BE2C (cell line): ENCODE measurements at regions not wholly inside any gene's neighbourhood (a gene's known extent, or its start where the extent isn't known, plus 50 kb on each side); places are given as distances from the start of the nearest gene placed in this dataset.

Source experiments
- DNase-seq: peaks from one replicate; pipeline ENCODE4 v3.0.0-alpha.2; 2020
- H3K27me3 ChIP-seq: fragments of 250-450 bp; sonication (Bioruptor Pico); 2 replicates; pipeline ENCODE4 v1.5.1; 2020; ENCODE audit warnings: mild to moderate bottlenecking
- H3K36me3 ChIP-seq: fragments of 250-450 bp; sonication (Bioruptor Pico); 2 replicates; pipeline ENCODE4 v1.5.1; 2020; ENCODE audit warnings: mild to moderate bottlenecking
- H3K4me1 ChIP-seq: fragments of 250-450 bp; sonication (Bioruptor Pico); 2 replicates; pipeline ENCODE4 v1.5.1; 2020
- H3K4me3 ChIP-seq: 2 replicates; pipeline ENCODE4 v1.5.1; 2011; ENCODE audit warnings: low read depth, low read length
- H3K9me3 ChIP-seq: fragments of 250-450 bp; sonication (Bioruptor Pico); 2 replicates; pipeline ENCODE4 v1.5.1; 2020
- TF ChIP-seq, protein P1 (sequence below): IDR thresholded peaks from 2 replicates; pipeline ENCODE4 v1.5.1; 2012; ENCODE audit warnings: mild to moderate bottlenecking, low read depth, low read length

DNA sequence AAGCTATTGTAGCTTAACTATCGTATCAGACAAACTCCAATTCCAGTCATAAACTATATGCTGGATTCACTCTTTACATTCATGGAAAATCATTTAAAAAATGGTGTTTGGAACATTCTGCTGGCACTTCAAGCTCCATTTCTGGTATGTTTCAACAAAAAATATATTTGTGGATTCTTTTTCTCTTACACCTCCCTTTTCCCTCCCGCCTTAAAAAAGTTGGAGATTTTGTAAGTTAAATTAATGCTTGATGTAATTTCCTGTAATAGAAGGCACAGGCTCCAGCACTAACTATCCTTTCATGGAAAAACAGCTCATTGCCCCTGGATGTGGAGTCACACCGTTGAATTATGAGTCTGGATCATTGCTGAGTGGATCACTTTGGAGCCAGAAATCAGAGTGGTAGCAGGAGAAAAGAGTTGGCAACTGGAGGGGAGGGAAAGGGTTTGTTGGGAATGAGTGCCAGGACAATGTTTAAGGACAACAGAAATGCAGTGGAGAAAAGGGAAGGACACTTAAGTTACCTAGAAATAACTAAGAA is 102.8 kb downstream of the ICOS start:
- Histone ChIP-seq H3K4me1 (no peaks in the 10 kb centered on the region), H3K9me3 (no peaks in the 10 kb centered on the region), H3K27me3 (no peaks in the 10 kb centered on the region), H3K36me3 (no peaks in the 10 kb centered on the region), H3K4me3 (no peak overlapping the region)
- TF ChIP-seq, protein P1, sequence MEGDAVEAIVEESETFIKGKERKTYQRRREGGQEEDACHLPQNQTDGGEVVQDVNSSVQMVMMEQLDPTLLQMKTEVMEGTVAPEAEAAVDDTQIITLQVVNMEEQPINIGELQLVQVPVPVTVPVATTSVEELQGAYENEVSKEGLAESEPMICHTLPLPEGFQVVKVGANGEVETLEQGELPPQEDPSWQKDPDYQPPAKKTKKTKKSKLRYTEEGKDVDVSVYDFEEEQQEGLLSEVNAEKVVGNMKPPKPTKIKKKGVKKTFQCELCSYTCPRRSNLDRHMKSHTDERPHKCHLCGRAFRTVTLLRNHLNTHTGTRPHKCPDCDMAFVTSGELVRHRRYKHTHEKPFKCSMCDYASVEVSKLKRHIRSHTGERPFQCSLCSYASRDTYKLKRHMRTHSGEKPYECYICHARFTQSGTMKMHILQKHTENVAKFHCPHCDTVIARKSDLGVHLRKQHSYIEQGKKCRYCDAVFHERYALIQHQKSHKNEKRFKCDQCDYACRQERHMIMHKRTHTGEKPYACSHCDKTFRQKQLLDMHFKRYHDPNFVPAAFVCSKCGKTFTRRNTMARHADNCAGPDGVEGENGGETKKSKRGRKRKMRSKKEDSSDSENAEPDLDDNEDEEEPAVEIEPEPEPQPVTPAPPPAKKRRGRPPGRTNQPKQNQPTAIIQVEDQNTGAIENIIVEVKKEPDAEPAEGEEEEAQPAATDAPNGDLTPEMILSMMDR: no peak
- DNase-seq: no peak

DNA sequence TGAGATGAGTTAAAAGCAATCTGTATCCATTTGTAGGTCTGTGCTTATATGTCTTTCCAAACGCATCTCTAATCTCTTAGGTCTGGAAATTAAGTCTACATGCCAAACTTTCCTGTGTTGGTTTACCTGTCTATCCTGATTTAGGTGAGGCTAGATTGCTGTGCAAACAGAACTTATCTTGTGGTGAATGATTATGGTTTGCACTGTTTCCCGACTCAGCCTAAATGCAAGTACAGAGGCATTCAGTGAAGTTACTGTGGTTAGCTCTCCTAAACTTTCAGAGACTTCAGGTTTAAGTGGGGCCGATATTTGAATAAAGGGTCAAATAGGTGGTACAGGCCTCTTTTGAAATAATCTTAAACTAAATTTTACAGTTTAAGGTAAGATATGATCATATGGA is 103.5 kb downstream of the ICOS start:
- Histone ChIP-seq H3K4me3 (no peak overlapping the region), H3K36me3 (no peaks in the 10 kb centered on the region), H3K27me3 (no peaks in the 10 kb centered on the region), H3K9me3 (no peaks in the 10 kb centered on the region), H3K4me1 (no peaks in the 10 kb centered on the region)
- TF ChIP-seq, protein P1: no peak
- no peak for DNase-seq

DNA sequence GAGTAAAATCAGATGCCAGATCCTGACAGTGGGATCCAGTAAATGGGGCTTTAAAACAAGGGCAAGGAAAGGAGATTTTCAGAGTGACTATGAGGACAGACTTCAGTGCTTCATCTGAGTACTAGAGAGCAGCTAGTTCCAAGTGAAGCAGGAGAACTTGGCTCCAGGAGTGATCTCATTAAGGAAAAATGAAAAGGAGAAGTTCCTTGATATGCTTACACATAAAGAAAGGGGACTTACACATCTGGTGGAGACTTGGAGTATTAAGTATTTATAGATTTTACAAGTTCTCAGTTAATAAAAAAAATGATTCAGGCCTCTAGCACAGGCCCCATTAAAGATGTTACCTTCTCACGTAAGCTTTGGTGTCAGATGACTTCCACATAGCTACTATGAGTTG is 105.8 kb downstream of the ICOS start:
- no peak overlapping the region for H3K4me3 ChIP-seq
- TF ChIP-seq, protein P1: no peak

DNA sequence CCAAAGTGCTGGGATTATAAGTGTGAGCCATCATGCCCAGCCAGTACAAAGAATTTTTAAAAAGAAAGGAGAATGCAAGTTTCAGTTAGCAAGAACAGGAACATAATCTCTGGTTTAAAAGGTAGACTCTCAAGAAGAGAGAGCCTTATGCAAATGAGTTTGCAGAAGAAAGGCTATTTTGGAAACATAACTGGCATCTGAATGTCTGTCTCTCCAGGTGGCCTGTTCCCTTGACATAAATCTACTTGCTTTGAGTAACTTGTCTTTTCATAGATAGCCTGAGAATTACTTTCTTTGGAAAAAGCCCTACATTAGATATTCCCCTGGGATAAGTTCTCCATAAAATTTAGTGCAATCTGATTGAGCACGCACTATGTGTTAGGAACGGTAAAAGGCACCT is 109.6 kb downstream of the ICOS start:
- no peaks in the 10 kb centered on the region for H3K4me1 ChIP-seq
- DNase-seq: no peak
- H3K9me3 ChIP-seq: no peaks in the 10 kb centered on the region
- no peak overlapping the region for H3K4me3 ChIP-seq
- H3K27me3 ChIP-seq: no peaks in the 10 kb centered on the region
- no peaks in the 10 kb centered on the region for H3K36me3 ChIP-seq
- TF ChIP-seq, protein P1: no peak

More for the DNA sequence above, 105.8 kb downstream of the ICOS start:
- DNase-seq: no peak
- H3K4me1 ChIP-seq: no peaks in the 10 kb centered on the region
- H3K36me3 ChIP-seq: no peaks in the 10 kb centered on the region
- no peaks in the 10 kb centered on the region for H3K9me3 ChIP-seq
- H3K27me3 ChIP-seq: no peaks in the 10 kb centered on the region

DNA sequence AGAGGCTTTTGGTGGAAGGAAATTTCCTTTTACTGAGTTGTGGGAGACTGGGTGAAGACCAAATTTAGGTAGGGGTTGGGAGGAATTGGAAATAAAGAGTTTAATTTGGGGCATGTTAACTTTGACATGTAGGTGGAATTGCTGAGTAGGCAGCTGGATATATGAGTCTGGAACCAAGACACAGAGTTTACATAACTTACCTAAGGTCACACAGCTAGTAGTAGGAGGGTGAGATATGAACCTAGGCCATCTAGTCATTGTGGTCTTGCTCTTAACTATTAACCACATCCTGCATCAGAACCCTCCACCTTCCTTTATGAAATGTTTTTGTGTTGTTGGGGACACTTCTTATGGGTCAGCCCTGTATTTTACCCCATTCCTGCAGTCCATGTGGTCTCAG is 113.1 kb downstream of the ICOS start:
- Histone ChIP-seq H3K4me3 (no peak overlapping the region), H3K36me3 (no peaks in the 10 kb centered on the region), H3K9me3 (no peaks in the 10 kb centered on the region), H3K4me1 (no peaks in the 10 kb centered on the region; the same call in 1 of the 2 replicates), H3K27me3 (no peaks in the 10 kb centered on the region)
- TF ChIP-seq, protein P1: no peak
- no peak for DNase-seq

DNA sequence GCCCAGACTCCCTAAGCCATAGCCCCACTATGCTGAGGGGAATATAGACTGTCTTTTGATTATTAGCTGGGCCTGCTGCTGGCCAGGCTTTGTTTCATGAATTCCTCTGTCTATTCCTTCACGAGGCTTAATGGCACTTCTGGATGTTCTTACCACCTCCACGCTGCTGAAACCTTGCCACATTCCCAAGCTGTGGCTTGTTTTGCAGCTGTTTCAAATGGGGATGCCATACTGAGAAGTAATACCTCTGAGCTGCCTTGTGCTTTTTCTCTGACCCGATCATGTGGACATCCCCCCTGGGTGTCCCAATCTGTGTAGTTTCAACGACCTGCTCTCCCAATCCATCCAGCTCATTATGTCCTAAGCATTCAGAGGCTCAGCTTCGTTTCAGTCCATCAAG is 114.1 kb downstream of the ICOS start:
- Histone ChIP-seq H3K9me3 (no peaks in the 10 kb centered on the region), H3K4me1 (no peaks in the 10 kb centered on the region; the same call in 1 of the 2 replicates), H3K36me3 (no peaks in the 10 kb centered on the region), H3K27me3 (no peaks in the 10 kb centered on the region), H3K4me3 (no peak overlapping the region)
- TF ChIP-seq, protein P1: no peak
- no peak for DNase-seq
